KBM-7 (cell line): ENCODE measurements at regions not wholly inside any gene's neighbourhood (a gene's known extent, or its start where the extent isn't known, plus 50 kb on each side); places are given as distances from the start of the nearest gene placed in this dataset.
"Not testable (repeated sequence)": the region's sequence is repeated elsewhere in the genome, so short reads cannot be mapped to it uniquely, and the experiment has no call there.

Source experiments
- DNase-seq: peaks from one replicate; pipeline ENCODE4 v3.0.0-alpha.2; 2015
- in situ Hi-C: fragments of 300-500 bp; cut with MboI; formaldehyde crosslinking; loops from 2 replicates; pipeline ENCODE4 v1.14.3; 2020; ENCODE audit warnings: low sequenced_read_pairs, low pct_unique_long_range_greater_than_20kb, mixed read lengths

GRCh38 chrX:90112365-90112764 is 190.7 kb downstream of the TGIF2LX start:
- in situ Hi-C loops, DNase-seq: not testable (repeated sequence)

DNA sequence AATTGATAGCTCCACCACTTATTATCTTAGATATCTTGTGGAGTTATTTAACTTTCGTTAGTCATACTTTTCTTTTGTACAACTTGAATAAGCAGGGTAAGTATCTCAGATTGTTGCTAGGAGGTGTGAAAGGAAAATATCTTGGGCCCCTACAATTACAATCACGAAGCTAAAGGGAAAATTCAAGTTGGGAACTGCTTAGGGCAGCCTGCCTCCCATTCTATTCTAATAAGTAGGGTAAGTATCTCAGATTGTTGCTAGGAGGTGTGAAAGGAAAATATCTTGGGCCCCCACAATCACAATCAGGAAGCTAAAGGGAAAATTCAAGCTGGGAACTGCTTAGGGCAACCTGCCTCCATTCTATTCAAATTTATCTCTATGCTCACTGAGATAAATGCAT is 213.2 kb downstream of the TGIF2LX start:
- DNase-seq, in situ Hi-C loops: not testable (repeated sequence)

GRCh38 chrX:90178976-90179375 is 257.3 kb downstream of the TGIF2LX start:
- DNase-seq, in situ Hi-C loops: not testable (repeated sequence)

GRCh38 chrX:90189046-90189445 is 267.3 kb downstream of the TGIF2LX start:
- DNase-seq, in situ Hi-C loops: not testable (repeated sequence)

DNA sequence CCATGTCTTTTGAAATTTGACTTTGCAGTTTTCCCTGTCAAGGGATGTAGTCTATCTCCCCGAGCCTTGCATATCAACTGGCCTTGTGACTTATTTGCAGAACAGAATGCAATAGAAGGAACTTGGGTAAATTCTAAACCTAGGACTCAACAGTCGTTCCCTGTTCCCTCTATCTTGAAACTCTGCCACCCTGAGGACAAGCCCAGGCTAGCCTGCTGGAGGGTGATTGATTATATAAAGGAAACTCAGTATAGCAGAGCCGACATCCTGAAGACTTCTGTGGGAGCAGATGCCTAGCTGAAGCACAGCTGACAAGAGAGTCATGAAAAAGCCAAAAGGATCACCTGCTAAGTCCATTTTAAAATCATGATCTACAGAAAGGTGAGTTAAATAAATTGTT is 285.1 kb downstream of the TGIF2LX start:
- in situ Hi-C loops, result not testable (repeated sequence)
- DNase-seq, result peak; percentile 0

DNA sequence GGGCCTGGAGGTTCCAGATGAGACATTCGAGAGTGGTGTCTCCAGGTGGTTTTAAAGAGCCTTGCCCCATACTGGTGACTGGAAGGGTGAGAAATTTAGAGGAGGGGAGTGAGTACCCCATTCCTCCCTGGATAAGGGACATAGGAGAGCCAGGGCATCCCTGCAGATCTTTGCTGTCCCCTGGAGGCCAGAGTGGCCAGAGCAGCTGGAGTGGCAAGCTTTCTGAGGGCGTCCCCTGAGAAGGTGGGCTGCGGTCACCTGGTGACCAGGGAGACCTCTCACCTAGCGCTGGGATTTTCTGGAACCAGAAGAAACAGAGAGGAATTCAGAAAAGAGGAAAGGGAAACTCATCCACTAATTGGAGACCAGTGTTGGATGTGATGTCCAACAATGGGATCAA is 300.9 kb downstream of the TGIF2LX start:
- DNase-seq, in situ Hi-C loops: not testable (repeated sequence)

DNA sequence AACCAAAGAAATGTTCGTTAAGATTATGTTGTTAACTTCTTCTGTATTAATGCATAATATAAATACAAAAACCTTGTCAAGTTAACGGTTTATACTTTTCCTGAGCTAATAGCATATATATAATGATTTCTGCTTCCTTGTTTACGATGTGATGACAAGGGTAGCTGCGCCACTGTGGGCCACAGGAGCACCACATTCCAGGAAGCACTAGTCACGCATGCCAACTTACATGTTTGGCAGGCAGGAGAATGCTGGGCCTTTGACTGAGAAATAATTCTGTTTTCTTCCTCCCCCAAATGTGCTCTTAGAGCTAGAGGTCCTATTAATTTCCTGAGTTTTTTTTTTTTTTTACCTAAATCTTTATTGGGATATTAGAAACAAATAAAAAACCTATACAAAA is 349.9 kb downstream of the TGIF2LX start:
- in situ Hi-C loops, DNase-seq: not testable (repeated sequence)
